Gastrocnemius medialis (tissue), 4 donors: ENCODE measurements at regions not wholly inside any gene's neighbourhood (a gene's known extent, or its start where the extent isn't known, plus 50 kb on each side); places are given as distances from the start of the nearest gene placed in this dataset.

Experiments used
- ATAC-seq, 2 donors: fragments of 150-250 bp; one replicate each; pipeline ENCODE4 v1.9.1; 2016
- DNase-seq, 2 donors: peaks; one replicate each; pipeline ENCODE4 v3.0.0-alpha.2; 2019
- H3K27ac ChIP-seq, 4 donors: fragments of 200-600 bp; sonication (generic); 1 replicate in 1 of 4; 2 replicates in 3 of 4; pipeline ENCODE4 v1.5.1; 2016 to 2018; ENCODE audit warnings: mild to moderate bottlenecking in 2 of 4, moderate library complexity in 1 of 4
- H3K27me3 ChIP-seq, 3 donors: fragments of 200-600 bp; sonication (generic) in 2 of 3; 1 replicate in 1 of 3; 2 replicates in 2 of 3; pipeline versions ENCODE4 v1.5.1 to v1.6.0; 2016 to 2019; ENCODE audit warnings: mild to moderate bottlenecking in 1 of 3, moderate library complexity in 1 of 3
- H3K36me3 ChIP-seq, 2 donors: fragments of 200-600 bp; sonication (generic) in 1 of 2; one replicate each; pipeline ENCODE4 v1.5.1; 2017 to 2018
- H3K4me1 ChIP-seq, 2 donors: fragments of 200-600 bp; sonication (generic) in 1 of 2; one replicate each; pipeline ENCODE4 v1.5.1; 2016 to 2017; ENCODE audit warnings: mild to moderate bottlenecking in 2 of 2
- H3K4me3 ChIP-seq, 4 donors: fragments of 200-600 bp; sonication (generic) in 3 of 4; 1 replicate in 1 of 4; 2 replicates in 3 of 4; pipeline ENCODE4 v1.5.1; 2016 to 2019; ENCODE audit warnings: mild to moderate bottlenecking in 2 of 4
- H3K9me3 ChIP-seq, 3 donors: fragments of 200-600 bp; sonication (generic) in 2 of 3; 1 replicate in 1 of 3; 2 replicates in 2 of 3; pipeline ENCODE4 v1.5.1; 2016 to 2019
- CTCF ChIP-seq, 5 experiments: fragments of 450-650 bp in 3 of 5; fragments of 200-600 bp in 2 of 5; sonication (generic) in 2 of 5; IDR thresholded peaks in 4 of 5; conservative IDR thresholded peaks in 1 of 5; 1 replicate in 4 of 5; 2 replicates in 1 of 5; pipeline ENCODE4 v1.5.1; 2016 to 2019; ENCODE audit warnings: antibody characterized with exemption in 5 of 5, mild to moderate bottlenecking in 3 of 5, moderate library complexity in 3 of 5
- POLR2A ChIP-seq, 2 donors: fragments of 450-650 bp; IDR thresholded peaks; one replicate each; pipeline ENCODE4 v1.6.1; 2017; ENCODE audit warnings: antibody characterized with exemption in 2 of 2, mild to moderate bottlenecking in 2 of 2, moderate library complexity in 2 of 2
- in situ Hi-C, 4 donors: fragments of 200-750 bp; cut with MboI; loops; one replicate each; pipeline versions ENCODE4 v1.15.0 to v1.8.0; 2017; ENCODE audit warnings: low sequenced_read_pairs in 4 of 4
- intact Hi-C: fragments of 100-400 bp; cut with DNase I; formaldehyde crosslinking; loops from one replicate; pipeline ENCODE4 v1.15.1; 2023; ENCODE audit warnings: low total_unique reads

- in situ Hi-C loops (no loop called here), intact Hi-C loops (no loop called here)
- peaks cover 15 to 19% (median 18%) of the 10 kb centered on the region in 3 donors for H3K27me3 ChIP-seq
- no peak for DNase-seq
- H3K4me1 ChIP-seq = no peaks in the 10 kb centered on the region
- no peak for ATAC-seq
- no peaks in the 10 kb centered on the region for H3K36me3 ChIP-seq
- no peak overlapping the region for H3K4me3 ChIP-seq
- TF ChIP-seq POLR2A (IDR thresholded peaks at IDR 0.05) (no peak), CTCF (IDR thresholded peaks at IDR 0.05 in 4 of 5, conservative IDR thresholded peaks at IDR 0.05 in 1 of 5) (no peak)
- no peak overlapping the region for H3K27ac ChIP-seq
- H3K9me3 ChIP-seq = no peaks in the 10 kb centered on the region
Measured at GRCh38 chr12:113666223-113666622, 194.6 kb upstream of the LHX5 start.

GRCh38 chr12:113665457-113665856 is 193.8 kb upstream of the LHX5 start:
- ATAC-seq = no peak
- no peaks in the 10 kb centered on the region for H3K9me3 ChIP-seq
- H3K4me1 ChIP-seq = no peaks in the 10 kb centered on the region
- in situ Hi-C loops (no loop called here), intact Hi-C loops (no loop called here)
- H3K4me3 ChIP-seq = no peak overlapping the region
- H3K36me3 ChIP-seq = no peaks in the 10 kb centered on the region
- H3K27ac ChIP-seq = no peak overlapping the region
- TF ChIP-seq CTCF (IDR thresholded peaks at IDR 0.05 in 4 of 5, conservative IDR thresholded peaks at IDR 0.05 in 1 of 5) (no peak), POLR2A (IDR thresholded peaks at IDR 0.05) (no peak)
- peaks cover 15 to 19% (median 18%) of the 10 kb centered on the region in 3 donors for H3K27me3 ChIP-seq
- DNase-seq = no peak

GRCh38 chr12:113664224-113664681 is 192.6 kb upstream of the LHX5 start:
- Histone ChIP-seq H3K27me3 (peaks cover 9 to 13% (median 11%) of the 10 kb centered on the region in 3 donors), H3K4me3 (no peak overlapping the region), H3K4me1 (no peaks in the 10 kb centered on the region), H3K27ac (no peak overlapping the region), H3K36me3 (no peaks in the 10 kb centered on the region), H3K9me3 (no peaks in the 10 kb centered on the region)
- TF ChIP-seq POLR2A (IDR thresholded peaks at IDR 0.05) (no peak), CTCF (IDR thresholded peaks at IDR 0.05 in 4 of 5, conservative IDR thresholded peaks at IDR 0.05 in 1 of 5) (no peak)
- ATAC-seq (no peak), DNase-seq (no peak)
- intact Hi-C loops (no loop called here), in situ Hi-C loops (no loop called here)

GRCh38 chr12:113663396-113663795 is 191.7 kb upstream of the LHX5 start:
- Histone ChIP-seq H3K9me3 (no peaks in the 10 kb centered on the region), H3K36me3 (no peaks in the 10 kb centered on the region), H3K27ac (no peak overlapping the region), H3K4me1 (no peaks in the 10 kb centered on the region), H3K27me3 (peaks cover 5 to 11% (median 9%) of the 10 kb centered on the region in 3 donors), H3K4me3 (no peak overlapping the region)
- intact Hi-C loops (no loop called here), in situ Hi-C loops (no loop called here)
- TF ChIP-seq CTCF (IDR thresholded peaks at IDR 0.05 in 4 of 5, conservative IDR thresholded peaks at IDR 0.05 in 1 of 5) = no peak
- TF ChIP-seq POLR2A (IDR thresholded peaks at IDR 0.05) = no peak
- ATAC-seq (no peak), DNase-seq (no peak)

- Histone ChIP-seq H3K27ac (no peak overlapping the region), H3K4me3 (no peak overlapping the region), H3K36me3 (no peaks in the 10 kb centered on the region), H3K4me1 (no peaks in the 10 kb centered on the region), H3K27me3 (peaks cover 0 to 4% (median 0%) of the 10 kb centered on the region in 3 donors), H3K9me3 (no peaks in the 10 kb centered on the region)
- no peak for ATAC-seq
- in situ Hi-C loops (no loop called here), intact Hi-C loops (no loop called here)
- no peak for DNase-seq
- TF ChIP-seq POLR2A (IDR thresholded peaks at IDR 0.05) (no peak), CTCF (IDR thresholded peaks at IDR 0.05 in 4 of 5, conservative IDR thresholded peaks at IDR 0.05 in 1 of 5) (no peak)
Measured at GRCh38 chr12:113660936-113661335, 189.3 kb upstream of the LHX5 start.
